ENCODE measurements at regions not wholly inside any gene's neighbourhood (a gene's known extent, or its start where the extent isn't known, plus 50 kb on each side); places are given as distances from the start of the nearest gene placed in this dataset.

- TF ChIP-seq CTCF (IDR thresholded peaks at IDR 0.05; ENCODE audit: low read depth, low read length, poor library complexity, severe bottlenecking) (peak; percentile 45), EZH2phosphoT487 (IDR thresholded peaks at IDR 0.05; ENCODE audit: borderline replicate concordance, low read length) (no peak)
Measured at GRCh38 chr2:235106874-235107639, 155.2 kb downstream of the SH3BP4 start.

All from DOHH2 (cell line).